PC-9 (cell line): ENCODE measurements at regions not wholly inside any gene's neighbourhood (a gene's known extent, or its start where the extent isn't known, plus 50 kb on each side); places are given as distances from the start of the nearest gene placed in this dataset.

ENCODE experiments used
- BruUV-seq: library from RNA; stranded (reverse); fragments of 400-500 nt; replicated peaks from 2 replicates; lab custom pipeline; 2021; lab: Mats Ljungman, UMichigan
- CTCF ChIA-PET: fragments of 300-600 bp; sonication (Branson Sonifier 250); formaldehyde crosslinking; loops from one replicate; lab custom pipeline; 2022; ENCODE audit warnings: antibody characterized with exemption; lab: Charles Lee
- POLR2A ChIA-PET: fragments of 300-600 bp; sonication (Branson Sonifier 250); formaldehyde crosslinking; loops from one replicate; lab custom pipeline; 2022; ENCODE audit warnings: antibody characterized with exemption; ENCODE audit not compliant: unreplicated experiment; lab: Charles Lee
- DNase-seq, 2 experiments: peaks; one replicate each; pipeline versions ENCODE4 v3.0.0 to v3.0.0-alpha.2; 2015 to 2022; ENCODE audit warnings: mixed read lengths in 1 of 2
- H2AFZ ChIP-seq: fragments of 200-600 bp; sonication (generic); 2 replicates; pipeline ENCODE4 v1.8.1; 2017; ENCODE audit warnings: antibody characterized with exemption
- H3F3A ChIP-seq: fragments of 200-600 bp; sonication (generic); 2 replicates; pipeline ENCODE4 v1.8.1; 2017; ENCODE audit warnings: antibody characterized with exemption, mild to moderate bottlenecking, low read depth; ENCODE audit not compliant: insufficient read depth
- H3K27ac ChIP-seq: fragments of 200-600 bp; sonication (generic); 2 replicates; pipeline ENCODE4 v1.6.1; 2016; ENCODE audit warnings: mixed run types
- H3K27me3 ChIP-seq: fragments of 200-600 bp; sonication (generic); 2 replicates; pipeline ENCODE4 v1.6.1; 2016; ENCODE audit warnings: low read depth, mixed run types; ENCODE audit not compliant: insufficient read depth
- H3K36me3 ChIP-seq: fragments of 200-600 bp; sonication (generic); 2 replicates; pipeline ENCODE4 v1.6.1; 2016; ENCODE audit warnings: low read depth, mixed run types
- H3K4me1 ChIP-seq: fragments of 200-600 bp; sonication (generic); replicated peaks from 2 replicates; pipeline ENCODE4 v1.6.1; 2016; ENCODE audit warnings: mixed run types; ENCODE audit not compliant: insufficient read depth
- H3K4me2 ChIP-seq: fragments of 200-600 bp; sonication (generic); 2 replicates; pipeline ENCODE4 v1.6.1; 2017; ENCODE audit warnings: mixed run types
- H3K4me3 ChIP-seq: fragments of 200-600 bp; sonication (generic); 2 replicates; pipeline ENCODE4 v1.6.1; 2016; ENCODE audit warnings: mixed run types
- H3K79me2 ChIP-seq: fragments of 200-600 bp; sonication (generic); 2 replicates; pipeline ENCODE4 v1.6.1; 2017; ENCODE audit warnings: low read depth, mixed run types
- H3K9me2 ChIP-seq: fragments of 200-600 bp; sonication (generic); 2 replicates; pipeline ENCODE4 v1.8.1; 2017; ENCODE audit warnings: mild to moderate bottlenecking; ENCODE audit not compliant: insufficient read depth
- H3K9me3 ChIP-seq: fragments of 200-600 bp; sonication (generic); 2 replicates; pipeline ENCODE4 v1.8.1; 2016; ENCODE audit warnings: low read depth; ENCODE audit not compliant: insufficient read depth
- H4K20me1 ChIP-seq: fragments of 200-600 bp; sonication (generic); 2 replicates; pipeline ENCODE4 v1.8.1; 2017; ENCODE audit not compliant: insufficient read depth
- EZH2 ChIP-seq: fragments of 200-600 bp; sonication (generic); IDR thresholded peaks from 2 replicates; pipeline ENCODE4 v1.8.0; 2017; ENCODE audit warnings: antibody characterized with exemption, low read depth
- intact Hi-C: fragments of 100-400 bp; cut with micrococcal nuclease; formaldehyde crosslinking; loops from one replicate; pipeline ENCODE4 v1.10.0; 2022; ENCODE audit not compliant: unreplicated experiment
- TF ChIP-seq, protein P1 (sequence below): fragments of 200-600 bp; sonication (generic); conservative IDR thresholded peaks from 2 replicates; pipeline ENCODE4 v1.6.1; 2017; ENCODE audit warnings: mixed run types, antibody characterized with exemption, mild to moderate bottlenecking, moderate library complexity

DNA sequence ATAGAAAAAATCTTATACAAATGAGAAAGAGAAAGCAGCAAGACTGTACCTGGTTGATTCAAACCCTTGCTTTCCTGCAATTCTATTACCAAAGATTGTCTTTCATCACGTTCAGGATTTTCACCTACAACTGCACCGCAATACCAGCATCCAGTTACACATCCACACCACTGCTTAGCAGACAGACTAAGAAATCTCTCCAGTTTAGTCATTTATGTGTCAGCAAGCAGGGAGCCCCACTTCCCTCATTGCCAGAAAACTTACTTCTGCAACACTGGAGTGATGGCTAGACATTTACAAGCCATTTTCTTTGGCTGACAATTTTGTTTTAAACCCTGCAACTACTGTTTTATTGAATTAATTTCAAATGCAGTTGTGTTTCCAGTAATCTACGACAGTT, 359.6 kb upstream of the MEOX2 start:
- ChIA-PET CTCF (no interaction called here), POLR2A (no interaction called here)

DNA sequence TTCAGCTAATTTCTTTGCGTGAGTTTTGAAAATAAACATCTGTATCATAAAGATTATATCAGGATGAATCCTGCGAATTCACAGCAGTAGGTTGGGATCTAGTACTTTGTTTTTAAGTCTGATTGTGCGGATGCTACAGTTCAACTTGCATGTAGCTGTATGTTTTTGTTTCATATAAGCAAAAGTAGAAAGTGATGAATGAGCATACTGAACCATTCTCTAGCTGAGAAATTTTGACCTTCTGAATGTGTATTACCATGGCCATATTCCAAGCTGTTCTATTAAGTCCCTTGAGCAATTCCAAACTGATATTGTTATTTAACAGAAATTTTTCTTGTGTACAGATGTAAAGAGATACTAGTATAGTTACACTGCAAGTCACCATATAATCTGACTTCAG, 358.8 kb upstream of the MEOX2 start:
- no peaks in the 10 kb centered on the region for H3K79me2 ChIP-seq
- intact Hi-C loops = no loop called here
- no peaks in the 10 kb centered on the region for H3K9me2 ChIP-seq
- no peaks in the 10 kb centered on the region for H3K4me1 ChIP-seq
- no peak overlapping the region for H3K4me3 ChIP-seq
- CTCF ChIA-PET = no interaction called here
- H3K4me2 ChIP-seq = no peak overlapping the region
- POLR2A ChIA-PET = no interaction called here
- DNase-seq = no peak
- H3K27me3 ChIP-seq = no peaks in the 10 kb centered on the region
- BruUV-seq = no TSS peak
- H3F3A ChIP-seq = no peaks in the 10 kb centered on the region
- H3K27ac ChIP-seq = no peak overlapping the region
- no peaks in the 10 kb centered on the region for H3K36me3 ChIP-seq
- H4K20me1 ChIP-seq = no peaks in the 10 kb centered on the region
- no peak for TF ChIP-seq EZH2
- TF ChIP-seq, protein P1, sequence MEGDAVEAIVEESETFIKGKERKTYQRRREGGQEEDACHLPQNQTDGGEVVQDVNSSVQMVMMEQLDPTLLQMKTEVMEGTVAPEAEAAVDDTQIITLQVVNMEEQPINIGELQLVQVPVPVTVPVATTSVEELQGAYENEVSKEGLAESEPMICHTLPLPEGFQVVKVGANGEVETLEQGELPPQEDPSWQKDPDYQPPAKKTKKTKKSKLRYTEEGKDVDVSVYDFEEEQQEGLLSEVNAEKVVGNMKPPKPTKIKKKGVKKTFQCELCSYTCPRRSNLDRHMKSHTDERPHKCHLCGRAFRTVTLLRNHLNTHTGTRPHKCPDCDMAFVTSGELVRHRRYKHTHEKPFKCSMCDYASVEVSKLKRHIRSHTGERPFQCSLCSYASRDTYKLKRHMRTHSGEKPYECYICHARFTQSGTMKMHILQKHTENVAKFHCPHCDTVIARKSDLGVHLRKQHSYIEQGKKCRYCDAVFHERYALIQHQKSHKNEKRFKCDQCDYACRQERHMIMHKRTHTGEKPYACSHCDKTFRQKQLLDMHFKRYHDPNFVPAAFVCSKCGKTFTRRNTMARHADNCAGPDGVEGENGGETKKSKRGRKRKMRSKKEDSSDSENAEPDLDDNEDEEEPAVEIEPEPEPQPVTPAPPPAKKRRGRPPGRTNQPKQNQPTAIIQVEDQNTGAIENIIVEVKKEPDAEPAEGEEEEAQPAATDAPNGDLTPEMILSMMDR = no peak
- no peak overlapping the region for H2AFZ ChIP-seq
- no peaks in the 10 kb centered on the region for H3K9me3 ChIP-seq

More for the DNA sequence above, 359.6 kb upstream of the MEOX2 start:
- Histone ChIP-seq H3K79me2 (no peaks in the 10 kb centered on the region), H3K4me1 (no peaks in the 10 kb centered on the region), H3K9me3 (no peaks in the 10 kb centered on the region), H2AFZ (no peak overlapping the region), H3K4me3 (no peak overlapping the region), H3K36me3 (no peaks in the 10 kb centered on the region), H3K4me2 (no peak overlapping the region), H4K20me1 (no peaks in the 10 kb centered on the region), H3K9me2 (no peaks in the 10 kb centered on the region), H3K27ac (no peak overlapping the region), H3K27me3 (no peaks in the 10 kb centered on the region), H3F3A (no peaks in the 10 kb centered on the region)
- no TSS peak for BruUV-seq
- intact Hi-C loops = no loop called here
- TF ChIP-seq, protein P1 = no peak
- TF ChIP-seq EZH2 = no peak
- DNase-seq = no peak

DNA sequence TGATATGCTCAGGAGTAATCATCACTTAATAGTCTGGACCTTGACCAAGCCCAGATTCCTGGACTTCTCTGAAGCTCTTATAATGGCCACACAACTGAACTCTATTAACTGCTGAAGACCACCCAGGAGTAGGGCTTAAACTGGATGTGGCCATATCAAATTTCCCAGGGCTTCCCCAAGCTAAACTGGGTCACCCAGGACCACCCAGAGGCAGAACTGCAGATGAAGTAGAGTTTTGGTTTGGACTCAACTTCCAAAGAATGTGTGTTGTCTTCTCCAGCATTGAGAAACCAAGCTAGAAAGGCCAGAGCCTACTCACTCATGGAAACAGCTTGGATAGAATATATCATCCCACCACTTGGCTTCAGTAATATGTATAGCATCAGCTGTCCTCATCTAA, 358.2 kb upstream of the MEOX2 start:
- BruUV-seq = no TSS peak
- H3K79me2 ChIP-seq = no peaks in the 10 kb centered on the region
- ChIA-PET POLR2A (no interaction called here), CTCF (no interaction called here)
- DNase-seq = no peak
- no peaks in the 10 kb centered on the region for H3K4me1 ChIP-seq
- H3K4me3 ChIP-seq = no peak overlapping the region
- H3K27ac ChIP-seq = no peak overlapping the region
- H3K9me3 ChIP-seq = no peaks in the 10 kb centered on the region
- no peaks in the 10 kb centered on the region for H4K20me1 ChIP-seq
- H3K27me3 ChIP-seq = no peaks in the 10 kb centered on the region
- no peak overlapping the region for H3K4me2 ChIP-seq
- intact Hi-C loops = no loop called here
- H2AFZ ChIP-seq = no peak overlapping the region
- no peaks in the 10 kb centered on the region for H3F3A ChIP-seq
- TF ChIP-seq, protein P1 = no peak
- TF ChIP-seq EZH2 = no peak
- H3K9me2 ChIP-seq = no peaks in the 10 kb centered on the region
- H3K36me3 ChIP-seq = no peaks in the 10 kb centered on the region
